ENCODE measurements at regions not wholly inside any gene's neighbourhood (a gene's known extent, or its start where the extent isn't known, plus 50 kb on each side); places are given as distances from the start of the nearest gene placed in this dataset.

GRCh38 chr1:74818241-74818640 is 85.3 kb downstream of the TYW3 start:
- TF ChIP-seq POLR2AphosphoS5 (IDR thresholded peaks at IDR 0.05; ENCODE audit: low read depth, low read length) (no peak), POLR2A (IDR thresholded peaks at IDR 0.05; ENCODE audit: low read depth, low read length) (no peak), TAF1 (IDR thresholded peaks at IDR 0.05; ENCODE audit: low read depth, low read length) (no peak), POU2F2 (IDR thresholded peaks at IDR 0.05; ENCODE audit: low read depth, low read length) (no peak)
